GM18868 (cell line): ENCODE measurements at regions not wholly inside any gene's neighbourhood (a gene's known extent, or its start where the extent isn't known, plus 50 kb on each side); places are given as distances from the start of the nearest gene placed in this dataset.

ENCODE experiments used
- ATAC-seq: cut with Tn5 transposase; IDR thresholded peaks from one replicate; pipeline ENCODE4 v1.9.1; 2021; ENCODE audit warnings: mild to moderate bottlenecking, moderate library complexity; ENCODE audit not compliant: unreplicated experiment

- ATAC-seq, result no peak
Measured at GRCh38 chr4:60117726-60118323, 1082.3 kb upstream of the ADGRL3 start.

- no peak for ATAC-seq
Measured at GRCh38 chr4:60122820-60123219, 1077.3 kb upstream of the ADGRL3 start.

GRCh38 chr4:60128888-60129287 lies 1071.2 kb upstream of the ADGRL3 start:
- no peak for ATAC-seq

- ATAC-seq, result no peak
Measured at GRCh38 chr4:60129740-60130139, 1070.4 kb upstream of the ADGRL3 start.

- ATAC-seq, result no peak
Measured at GRCh38 chr4:60133375-60133774, 1066.8 kb upstream of the ADGRL3 start.

- no peak for ATAC-seq
Measured at GRCh38 chr4:60134099-60134498, 1066.0 kb upstream of the ADGRL3 start.

- ATAC-seq, result no peak
Measured at GRCh38 chr4:60155088-60155487, 1045.0 kb upstream of the ADGRL3 start.

- no peak for ATAC-seq
Measured at GRCh38 chr4:60173103-60173502, 1027.0 kb upstream of the ADGRL3 start.

GRCh38 chr4:60173718-60174117 lies 1026.4 kb upstream of the ADGRL3 start:
- ATAC-seq, result no peak

- ATAC-seq, result no peak
Measured at GRCh38 chr4:60175241-60175640, 1024.9 kb upstream of the ADGRL3 start.

- ATAC-seq, result no peak
Measured at GRCh38 chr4:60187428-60187827, 1012.7 kb upstream of the ADGRL3 start.

- no peak for ATAC-seq
Measured at GRCh38 chr4:60189286-60189685, 1010.8 kb upstream of the ADGRL3 start.

GRCh38 chr4:60194214-60194613 lies 1005.9 kb upstream of the ADGRL3 start:
- ATAC-seq, result no peak

GRCh38 chr4:60195256-60195655 lies 1004.9 kb upstream of the ADGRL3 start:
- ATAC-seq, result no peak

- ATAC-seq, result peak; percentile 93
Measured at GRCh38 chr4:60201052-60201673, 999.0 kb upstream of the ADGRL3 start.

- ATAC-seq, result no peak
Measured at GRCh38 chr4:60209588-60209987, 990.5 kb upstream of the ADGRL3 start.

GRCh38 chr4:60215906-60216305 lies 984.2 kb upstream of the ADGRL3 start:
- ATAC-seq, result no peak

- no peak for ATAC-seq
Measured at GRCh38 chr4:60216752-60217151, 983.4 kb upstream of the ADGRL3 start.

- no peak for ATAC-seq
Measured at GRCh38 chr4:60221866-60222265, 978.3 kb upstream of the ADGRL3 start.

GRCh38 chr4:60223208-60223923 lies 976.8 kb upstream of the ADGRL3 start:
- no peak for ATAC-seq

GRCh38 chr4:60241866-60242265 lies 958.3 kb upstream of the ADGRL3 start:
- ATAC-seq, result no peak

GRCh38 chr4:60249784-60250183 lies 950.3 kb upstream of the ADGRL3 start:
- no peak for ATAC-seq
